GM19193 (cell line): ENCODE measurements at regions not wholly inside any gene's neighbourhood (a gene's known extent, or its start where the extent isn't known, plus 50 kb on each side); places are given as distances from the start of the nearest gene placed in this dataset.

Experiments used
- POLR2A ChIP-seq: IDR thresholded peaks from 4 replicates; pipeline ENCODE4 v1.6.1; 2011; ENCODE audit not compliant: insufficient read depth, insufficient read length; ENCODE audit errors: extremely low read depth

- TF ChIP-seq POLR2A, result no peak
Measured at GRCh38 chr6:166693880-166694279, 66.8 kb upstream of the RPS6KA2 start.

GRCh38 chr6:166692723-166693302 lies 65.8 kb upstream of the RPS6KA2 start:
- TF ChIP-seq POLR2A, result no peak

- no peak for TF ChIP-seq POLR2A
Measured at GRCh38 chr6:166691746-166692145, 64.7 kb upstream of the RPS6KA2 start.

GRCh38 chr6:166691199-166691598 lies 64.1 kb upstream of the RPS6KA2 start:
- TF ChIP-seq POLR2A, result no peak

GRCh38 chr6:166689687-166690086 lies 62.6 kb upstream of the RPS6KA2 start:
- TF ChIP-seq POLR2A, result no peak

GRCh38 chr6:166688901-166689300 lies 61.9 kb upstream of the RPS6KA2 start:
- TF ChIP-seq POLR2A, result no peak

GRCh38 chr6:166687879-166688205 lies 60.8 kb upstream of the RPS6KA2 start:
- TF ChIP-seq POLR2A, result no peak

- TF ChIP-seq POLR2A, result no peak
Measured at GRCh38 chr6:166687070-166687878, 60.2 kb upstream of the RPS6KA2 start.

GRCh38 chr6:166686317-166686716 lies 59.3 kb upstream of the RPS6KA2 start:
- no peak for TF ChIP-seq POLR2A

GRCh38 chr6:166684866-166685265 lies 57.8 kb upstream of the RPS6KA2 start:
- TF ChIP-seq POLR2A, result no peak

- no peak for TF ChIP-seq POLR2A
Measured at GRCh38 chr6:166684170-166684569, 57.1 kb upstream of the RPS6KA2 start.

GRCh38 chr6:166683477-166683876 lies 56.4 kb upstream of the RPS6KA2 start:
- TF ChIP-seq POLR2A, result no peak

GRCh38 chr6:166679566-166679965 lies 52.5 kb upstream of the RPS6KA2 start:
- TF ChIP-seq POLR2A, result no peak

- no peak for TF ChIP-seq POLR2A
Measured at GRCh38 chr6:166678426-166678825, 51.4 kb upstream of the RPS6KA2 start.

- TF ChIP-seq POLR2A, result no peak
Measured at GRCh38 chr6:166677941-166678340, 50.9 kb upstream of the RPS6KA2 start.
